ENCODE measurements at regions not wholly inside any gene's neighbourhood (a gene's known extent, or its start where the extent isn't known, plus 50 kb on each side); places are given as distances from the start of the nearest gene placed in this dataset.

GRCh38 chr1:199338760-199339159 lies 688.8 kb upstream of the NR5A2 start:
- no peak for FAIRE-seq
- no peaks in the 10 kb centered on the region for H3K79me2 ChIP-seq (ENCODE audit: insufficient read depth, low read length)
- no peaks in the 10 kb centered on the region for H3K4me1 ChIP-seq (ENCODE audit: insufficient read depth, low read length)
- BruUV-seq (replicated peaks) = no TSS peak
- no peak for DNase-seq (ENCODE audit: low spot score)
- no peak overlapping the region for H3K9ac ChIP-seq (ENCODE audit: insufficient read depth, low read depth, low read length)
- ATAC-seq = no peak
- CTCF ChIA-PET (ENCODE audit: low intra/inter-chr PET ratio, low total read pairs) = no interaction called here
- H3K4me3 ChIP-seq (replicated peaks in 1 of 3; ENCODE audit: insufficient read depth in 1 of 3, low read depth in 2 of 3, low read length in 3 of 3) = no peak overlapping the region
- no peak overlapping the region for H3K4me2 ChIP-seq (ENCODE audit: low read depth, low read length)
- peak; percentile 79 for TF ChIP-seq CREB1 (IDR thresholded peaks at IDR 0.05)
- no peak for TF ChIP-seq CREB1 (CRISPR knock-in tag; IDR thresholded peaks at IDR 0.05)
- TF ChIP-seq ATF7 (IDR thresholded peaks at IDR 0.05) = peak; percentile 89
- no peak for TF ChIP-seq ATF7 (CRISPR knock-in tag; IDR thresholded peaks at IDR 0.05)
- no peak for TF ChIP-seq ZNF253 (CRISPR knock-in tag; IDR thresholded peaks at IDR 0.05; ENCODE audit: borderline replicate concordance)
- TF ChIP-seq ZNF589 (CRISPR knock-in tag; conservative IDR thresholded peaks at IDR 0.05) = no peak
- TF ChIP-seq CENPBD1 (CRISPR knock-in tag; IDR thresholded peaks at IDR 0.05; ENCODE audit: borderline replicate concordance, low read depth) = no peak
- H3K27ac ChIP-seq (ENCODE audit: extremely low read length, insufficient read depth, low read length) = no peak overlapping the region
- no peak overlapping the region for H2AFZ ChIP-seq (ENCODE audit: low read length)
- no peaks in the 10 kb centered on the region for H3K27me3 ChIP-seq (ENCODE audit: control insufficient read depth in 1 of 2, insufficient read depth in 2 of 2, low read length in 2 of 2)
- POLR2A ChIA-PET = no interaction called here
- 0% methylated on average over 1 of the region's 1 CpG for WGBS (ENCODE audit: low lambda C conversion rate)
- H3K36me3 ChIP-seq (replicated peaks in 1 of 2; ENCODE audit: control insufficient read depth in 1 of 2, insufficient read depth in 2 of 2, low read length in 2 of 2) = no peaks in the 10 kb centered on the region
- intact Hi-C loops (cut with micrococcal nuclease; ENCODE audit: unreplicated experiment) = no loop called here
- no peaks in the 10 kb centered on the region for H4K20me1 ChIP-seq (ENCODE audit: insufficient read depth, low read length)
- no peaks in the 10 kb centered on the region for H3K9me3 ChIP-seq (ENCODE audit: low read length)
- in situ Hi-C loops (cut with HindIII; ENCODE audit: extremely low pct_ligation_motif_present, low pct_unique_long_range_greater_than_20kb) = no loop called here

DNA sequence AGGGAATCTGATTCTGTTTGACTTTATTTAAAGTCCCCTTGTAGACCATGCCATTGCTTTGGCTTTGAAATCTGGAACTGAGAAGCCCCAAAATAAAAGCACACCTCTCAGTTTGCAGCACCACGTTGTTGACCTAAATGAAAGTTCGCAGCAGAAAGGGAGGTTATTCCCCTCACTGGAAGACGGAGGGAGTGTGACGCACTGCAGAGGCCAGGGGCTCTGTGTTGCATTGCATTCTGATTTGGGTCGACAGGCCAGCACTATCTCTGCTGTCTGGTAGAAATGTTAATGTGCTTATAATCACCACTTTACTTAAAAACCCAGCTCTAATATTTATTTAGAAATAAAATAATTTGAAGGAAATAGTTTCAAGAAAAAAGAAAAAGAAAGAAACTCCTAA lies 675.2 kb upstream of the NR5A2 start:
- Histone ChIP-seq H3K4me1 (ENCODE audit: insufficient read depth, low read length) (no peaks in the 10 kb centered on the region), H3K4me3 (replicated peaks in 1 of 3; ENCODE audit: insufficient read depth in 1 of 3, low read depth in 2 of 3, low read length in 3 of 3) (no peak overlapping the region), H3K27ac (ENCODE audit: extremely low read length, insufficient read depth, low read length) (no peak overlapping the region), H3K4me2 (ENCODE audit: low read depth, low read length) (no peak overlapping the region), H2AFZ (ENCODE audit: low read length) (no peak overlapping the region), H3K9ac (ENCODE audit: insufficient read depth, low read depth, low read length) (no peak overlapping the region), H3K36me3 (replicated peaks in 1 of 2; ENCODE audit: control insufficient read depth in 1 of 2, insufficient read depth in 2 of 2, low read length in 2 of 2) (no peaks in the 10 kb centered on the region), H3K9me3 (ENCODE audit: low read length) (peaks cover 17% of the 10 kb centered on the region), H4K20me1 (ENCODE audit: insufficient read depth, low read length) (no peaks in the 10 kb centered on the region), H3K79me2 (ENCODE audit: insufficient read depth, low read length) (no peaks in the 10 kb centered on the region), H3K27me3 (ENCODE audit: control insufficient read depth in 1 of 2, insufficient read depth in 2 of 2, low read length in 2 of 2) (no peaks in the 10 kb centered on the region)
- BruUV-seq (replicated peaks) = no TSS peak
- 3% methylated on average over 5 of the region's 5 CpGs for WGBS (ENCODE audit: low lambda C conversion rate)
- TF ChIP-seq, protein P1, sequence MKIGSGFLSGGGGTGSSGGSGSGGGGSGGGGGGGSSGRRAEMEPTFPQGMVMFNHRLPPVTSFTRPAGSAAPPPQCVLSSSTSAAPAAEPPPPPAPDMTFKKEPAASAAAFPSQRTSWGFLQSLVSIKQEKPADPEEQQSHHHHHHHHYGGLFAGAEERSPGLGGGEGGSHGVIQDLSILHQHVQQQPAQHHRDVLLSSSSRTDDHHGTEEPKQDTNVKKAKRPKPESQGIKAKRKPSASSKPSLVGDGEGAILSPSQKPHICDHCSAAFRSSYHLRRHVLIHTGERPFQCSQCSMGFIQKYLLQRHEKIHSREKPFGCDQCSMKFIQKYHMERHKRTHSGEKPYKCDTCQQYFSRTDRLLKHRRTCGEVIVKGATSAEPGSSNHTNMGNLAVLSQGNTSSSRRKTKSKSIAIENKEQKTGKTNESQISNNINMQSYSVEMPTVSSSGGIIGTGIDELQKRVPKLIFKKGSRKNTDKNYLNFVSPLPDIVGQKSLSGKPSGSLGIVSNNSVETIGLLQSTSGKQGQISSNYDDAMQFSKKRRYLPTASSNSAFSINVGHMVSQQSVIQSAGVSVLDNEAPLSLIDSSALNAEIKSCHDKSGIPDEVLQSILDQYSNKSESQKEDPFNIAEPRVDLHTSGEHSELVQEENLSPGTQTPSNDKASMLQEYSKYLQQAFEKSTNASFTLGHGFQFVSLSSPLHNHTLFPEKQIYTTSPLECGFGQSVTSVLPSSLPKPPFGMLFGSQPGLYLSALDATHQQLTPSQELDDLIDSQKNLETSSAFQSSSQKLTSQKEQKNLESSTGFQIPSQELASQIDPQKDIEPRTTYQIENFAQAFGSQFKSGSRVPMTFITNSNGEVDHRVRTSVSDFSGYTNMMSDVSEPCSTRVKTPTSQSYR (CRISPR knock-in tag; IDR thresholded peaks at IDR 0.05; ENCODE audit: borderline replicate concordance) = no peak
- no peak for TF ChIP-seq KLF16 (CRISPR knock-in tag; IDR thresholded peaks at IDR 0.05)
- TF ChIP-seq TAF1 (CRISPR knock-in tag; IDR thresholded peaks at IDR 0.05) = no peak
- TF ChIP-seq ZNF124 (CRISPR knock-in tag; IDR thresholded peaks at IDR 0.05) = no peak
- TF ChIP-seq PREB (CRISPR knock-in tag; IDR thresholded peaks at IDR 0.05) = no peak
- no peak for TF ChIP-seq ARNTL (CRISPR knock-in tag; IDR thresholded peaks at IDR 0.05)
- CTCF ChIA-PET (ENCODE audit: low intra/inter-chr PET ratio, low total read pairs) = no interaction called here
- intact Hi-C loops (cut with micrococcal nuclease; ENCODE audit: unreplicated experiment) (no loop called here), in situ Hi-C loops (cut with HindIII; ENCODE audit: extremely low pct_ligation_motif_present, low pct_unique_long_range_greater_than_20kb) (no loop called here)
- POLR2A ChIA-PET = no interaction called here
- ATAC-seq (no peak), DNase-seq (ENCODE audit: low spot score) (no peak), FAIRE-seq (no peak)
